GM12874 (cell line): ENCODE measurements at regions not wholly inside any gene's neighbourhood (a gene's known extent, or its start where the extent isn't known, plus 50 kb on each side); places are given as distances from the start of the nearest gene placed in this dataset.

Experiments used
- CTCF ChIP-seq: IDR thresholded peaks from 2 replicates; pipeline ENCODE4 v1.5.1; 2011; ENCODE audit warnings: low read depth, mild to moderate bottlenecking, control low read depth, low read length, moderate library complexity; ENCODE audit not compliant: insufficient read depth

- TF ChIP-seq CTCF, result no peak
These were observed 67.8 kb downstream of the C16orf95 start for GRCh38 chr16:87249425-87249824.

- no peak for TF ChIP-seq CTCF
These were observed 66.7 kb downstream of the C16orf95 start for GRCh38 chr16:87250431-87250960.

GRCh38 chr16:87252269-87252970 is 64.8 kb downstream of the C16orf95 start:
- TF ChIP-seq CTCF, result no peak
